ENCODE measurements at regions not wholly inside any gene's neighbourhood (a gene's known extent, or its start where the extent isn't known, plus 50 kb on each side); places are given as distances from the start of the nearest gene placed in this dataset.

DNA sequence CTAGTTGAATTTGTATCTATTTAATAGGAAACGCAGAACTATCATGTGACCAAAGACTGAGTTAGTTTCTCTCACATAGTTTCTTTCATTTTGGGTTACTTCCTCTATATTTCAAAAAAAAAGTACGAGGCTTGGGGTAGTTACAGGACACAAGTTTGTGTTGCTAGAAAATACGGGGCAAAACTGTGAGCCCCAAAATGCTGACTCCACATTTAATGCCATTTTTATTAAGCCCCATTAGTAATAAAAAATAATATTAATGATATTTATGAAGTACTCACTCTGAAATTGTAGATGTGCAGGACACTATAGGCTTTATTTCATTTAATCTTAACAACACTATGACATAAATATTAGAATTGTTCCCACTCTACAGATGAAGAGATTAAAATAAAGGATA is 268.6 kb downstream of the DTHD1 start:
- no peaks in the 10 kb centered on the region for H4K20me1 ChIP-seq (ENCODE audit: insufficient read depth, low read length)
- H3K27me3 ChIP-seq (ENCODE audit: control insufficient read depth in 2 of 2, insufficient read depth in 2 of 2, low read length in 2 of 2): no peaks in the 10 kb centered on the region
- Mint-ChIP-seq H3K4me1 (no peaks in the 10 kb centered on the region), H3K4me3 (no peak overlapping the region), H3K36me3 (no peaks in the 10 kb centered on the region), H3K9me3 (peaks cover 0 to 2% (median 0%) of the 10 kb centered on the region in 7 donors), H3K27me3 (ENCODE audit: low read depth in 3 of 3) (no peaks in the 10 kb centered on the region), H3K27ac (no peak overlapping the region)
- H3K9me3 ChIP-seq (replicated peaks in 1 of 2; ENCODE audit: control insufficient read depth in 1 of 2, insufficient read depth in 1 of 2, low read length in 2 of 2): no peaks in the 10 kb centered on the region
- no peak overlapping the region for H3K9ac ChIP-seq (ENCODE audit: insufficient read depth, low read length, poor library complexity, severe bottlenecking)
- no peak for TF ChIP-seq CTCF (IDR thresholded peaks at IDR 0.05)
- H3K4me2 ChIP-seq (replicated peaks; ENCODE audit: extremely low read depth, low read length, poor library complexity, severe bottlenecking): no peak overlapping the region
- H3K36me3 ChIP-seq (replicated peaks in 1 of 2; ENCODE audit: control insufficient read depth in 1 of 2, insufficient read depth in 2 of 2, low read length in 2 of 2): no peaks in the 10 kb centered on the region
- WGBS (ENCODE audit: insufficient coverage): no CpG with 5 or more reads among the region's 3 CpGs
- H3K4me3 ChIP-seq (replicated peaks in 1 of 3; ENCODE audit: low read depth in 2 of 3, low read length in 3 of 3): no peak overlapping the region
- H3K4me1 ChIP-seq (ENCODE audit: control insufficient read depth in 1 of 2, insufficient read depth in 2 of 2, low read length in 2 of 2): no peaks in the 10 kb centered on the region
- intact Hi-C loops (cut with micrococcal nuclease): no loop called here
- H3K27ac ChIP-seq (ENCODE audit: low read depth in 1 of 2, low read length in 2 of 2): no peak overlapping the region
- H2AFZ ChIP-seq (ENCODE audit: insufficient read depth, low read depth, low read length, poor library complexity, severe bottlenecking): no peak overlapping the region
- no peaks in the 10 kb centered on the region for H3K79me2 ChIP-seq (ENCODE audit: insufficient read depth, low read length)
- no peak for DNase-seq

DNA sequence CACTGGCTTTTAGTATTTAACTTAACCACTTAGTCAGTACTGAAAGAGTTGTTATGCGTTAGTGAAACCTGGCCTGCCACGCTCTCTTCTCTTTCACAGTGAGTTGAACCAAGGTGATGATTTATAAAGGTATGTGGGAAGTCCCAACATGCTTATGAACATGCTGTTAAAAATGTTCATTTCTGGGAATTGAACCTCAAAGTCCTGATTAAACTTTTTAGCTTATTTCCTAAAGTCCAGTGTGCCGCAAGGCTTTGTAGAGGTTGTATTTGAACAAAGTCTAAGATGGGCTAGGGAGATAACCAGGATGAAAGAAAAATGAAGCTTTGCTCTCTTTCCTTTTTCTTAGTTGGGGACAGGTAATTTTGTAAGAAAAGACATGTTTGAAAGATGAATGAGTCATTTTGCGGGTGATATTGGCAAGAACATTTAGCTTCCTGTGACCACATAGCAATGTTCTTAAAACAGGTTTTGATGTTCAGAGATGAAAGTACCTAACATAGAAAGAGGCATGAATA is 270.3 kb downstream of the DTHD1 start:
- Mint-ChIP-seq H3K9me3 (no peaks in the 10 kb centered on the region), H3K4me1 (no peaks in the 10 kb centered on the region), H3K27ac (no peak overlapping the region), H3K4me3 (no peak overlapping the region), H3K27me3 (ENCODE audit: low read depth in 3 of 3) (no peaks in the 10 kb centered on the region), H3K36me3 (no peaks in the 10 kb centered on the region)
- Histone ChIP-seq H3K4me2 (replicated peaks; ENCODE audit: extremely low read depth, low read length, poor library complexity, severe bottlenecking) (no peak overlapping the region), H3K79me2 (ENCODE audit: insufficient read depth, low read length) (no peaks in the 10 kb centered on the region), H4K20me1 (ENCODE audit: insufficient read depth, low read length) (no peaks in the 10 kb centered on the region), H3K4me3 (replicated peaks in 1 of 3; ENCODE audit: low read depth in 2 of 3, low read length in 3 of 3) (no peak overlapping the region), H2AFZ (ENCODE audit: insufficient read depth, low read depth, low read length, poor library complexity, severe bottlenecking) (no peak overlapping the region), H3K4me1 (ENCODE audit: control insufficient read depth in 1 of 2, insufficient read depth in 2 of 2, low read length in 2 of 2) (no peaks in the 10 kb centered on the region), H3K9ac (ENCODE audit: insufficient read depth, low read length, poor library complexity, severe bottlenecking) (no peak overlapping the region), H3K36me3 (replicated peaks in 1 of 2; ENCODE audit: control insufficient read depth in 1 of 2, insufficient read depth in 2 of 2, low read length in 2 of 2) (no peaks in the 10 kb centered on the region), H3K27ac (ENCODE audit: low read depth in 1 of 2, low read length in 2 of 2) (no peak overlapping the region), H3K9me3 (replicated peaks in 1 of 2; ENCODE audit: control insufficient read depth in 1 of 2, insufficient read depth in 1 of 2, low read length in 2 of 2) (no peaks in the 10 kb centered on the region), H3K27me3 (ENCODE audit: control insufficient read depth in 2 of 2, insufficient read depth in 2 of 2, low read length in 2 of 2) (no peaks in the 10 kb centered on the region)
- WGBS (ENCODE audit: insufficient coverage): no CpG with 5 or more reads among the region's 4 CpGs
- TF ChIP-seq CTCF (IDR thresholded peaks at IDR 0.05): no peak
- no peak for DNase-seq
- intact Hi-C loops (cut with micrococcal nuclease): no loop called here
